HUES6 (cell line): ENCODE measurements at regions not wholly inside any gene's neighbourhood (a gene's known extent, or its start where the extent isn't known, plus 50 kb on each side); places are given as distances from the start of the nearest gene placed in this dataset.
"Not testable (repeated sequence)": the region's sequence is repeated elsewhere in the genome, so short reads cannot be mapped to it uniquely, and the experiment has no call there.

Source experiments
- H3K27ac ChIP-seq: 2 replicates; pipeline ENCODE4 v1.7.0; 2013; ENCODE audit warnings: low read depth, mild to moderate bottlenecking, low read length, inconsistent platforms
- H3K27me3 ChIP-seq: 2 replicates; pipeline ENCODE4 v1.6.1; 2013; ENCODE audit warnings: low read length; ENCODE audit not compliant: control insufficient read depth, insufficient read depth
- H3K36me3 ChIP-seq: 2 replicates; pipeline ENCODE4 v1.6.1; 2013; ENCODE audit warnings: low read length; ENCODE audit not compliant: control insufficient read depth, insufficient read depth
- H3K4me1 ChIP-seq: 2 replicates; pipeline ENCODE4 v1.6.1; 2013; ENCODE audit warnings: low read length; ENCODE audit not compliant: control insufficient read depth, insufficient read depth
- H3K4me3 ChIP-seq: 2 replicates; pipeline ENCODE4 v1.5.1; 2013; ENCODE audit warnings: low read depth, low read length
- H3K9ac ChIP-seq: one replicate; pipeline ENCODE4 v1.6.1; 2013; ENCODE audit warnings: mild to moderate bottlenecking, low read length
- H3K9me3 ChIP-seq: 2 replicates; pipeline ENCODE4 v1.6.1; 2013; ENCODE audit warnings: low read depth, low read length; ENCODE audit not compliant: control insufficient read depth, insufficient read depth

- H3K4me3 ChIP-seq, result no peak overlapping the region
- no peak overlapping the region for H3K27ac ChIP-seq
- H3K9me3 ChIP-seq, result peaks cover 2% of the 10 kb centered on the region; the same call in 1 of the 2 replicates
- H3K4me1 ChIP-seq, result peaks cover 14% of the 10 kb centered on the region
- no peaks in the 10 kb centered on the region for H3K36me3 ChIP-seq
- no peaks in the 10 kb centered on the region for H3K27me3 ChIP-seq
- no peak overlapping the region for H3K9ac ChIP-seq
Observed at GRCh38 chr10:6924166-6924565, 344.1 kb upstream of the PRKCQ start.

- not testable (repeated sequence) for H3K9ac ChIP-seq, H3K36me3 ChIP-seq, H3K27me3 ChIP-seq, H3K27ac ChIP-seq, H3K4me1 ChIP-seq, H3K4me3 ChIP-seq, H3K9me3 ChIP-seq
Observed at GRCh38 chr10:6921026-6921425, 340.9 kb upstream of the PRKCQ start.

GRCh38 chr10:6920072-6921019 is 340.3 kb upstream of the PRKCQ start:
- Histone ChIP-seq H3K4me3 (no peak overlapping the region), H3K27me3 (no peaks in the 10 kb centered on the region), H3K36me3 (no peaks in the 10 kb centered on the region), H3K4me1 (peaks cover 5% of the 10 kb centered on the region), H3K9ac (no peak overlapping the region), H3K9me3 (peaks cover 4% of the 10 kb centered on the region; the same call in 1 of the 2 replicates), H3K27ac (no peak overlapping the region)

GRCh38 chr10:6919077-6919476 is 339.0 kb upstream of the PRKCQ start:
- Histone ChIP-seq H3K9me3 (peaks cover 4% of the 10 kb centered on the region; the same call in 1 of the 2 replicates), H3K27me3 (no peaks in the 10 kb centered on the region)

GRCh38 chr10:6918305-6918704 is 338.2 kb upstream of the PRKCQ start:
- H3K36me3 ChIP-seq, result no peaks in the 10 kb centered on the region
- peaks cover 4% of the 10 kb centered on the region; the same call in 1 of the 2 replicates for H3K9me3 ChIP-seq
- H3K4me3 ChIP-seq, result no peak overlapping the region
- no peak overlapping the region for H3K27ac ChIP-seq
- H3K27me3 ChIP-seq, result no peaks in the 10 kb centered on the region
- peaks cover 5% of the 10 kb centered on the region for H3K4me1 ChIP-seq
- no peak overlapping the region for H3K9ac ChIP-seq

More at GRCh38 chr10:6919077-6919476, 339.0 kb upstream of the PRKCQ start:
- Histone ChIP-seq H3K9ac (no peak overlapping the region), H3K4me1 (peaks cover 5% of the 10 kb centered on the region), H3K4me3 (no peak overlapping the region), H3K27ac (no peak overlapping the region), H3K36me3 (no peaks in the 10 kb centered on the region)

GRCh38 chr10:6917125-6917524 is 337.0 kb upstream of the PRKCQ start:
- Histone ChIP-seq H3K36me3 (no peaks in the 10 kb centered on the region), H3K4me3 (no peak overlapping the region), H3K27ac (no peak overlapping the region), H3K9me3 (peaks cover 4% of the 10 kb centered on the region; the same call in 1 of the 2 replicates), H3K27me3 (no peaks in the 10 kb centered on the region), H3K9ac (no peak overlapping the region), H3K4me1 (peaks cover 5% of the 10 kb centered on the region)

- Histone ChIP-seq H3K36me3 (no peaks in the 10 kb centered on the region), H3K4me3 (no peak overlapping the region), H3K27me3 (no peaks in the 10 kb centered on the region), H3K9ac (no peak overlapping the region), H3K9me3 (peaks cover 4% of the 10 kb centered on the region; the same call in 1 of the 2 replicates), H3K27ac (no peak overlapping the region), H3K4me1 (peaks cover 5% of the 10 kb centered on the region)
Observed at GRCh38 chr10:6916601-6917000, 336.5 kb upstream of the PRKCQ start.

- Histone ChIP-seq H3K9me3 (peaks cover 4% of the 10 kb centered on the region; the same call in 1 of the 2 replicates), H3K4me3 (no peak overlapping the region), H3K27me3 (no peaks in the 10 kb centered on the region), H3K4me1 (peaks cover 2% of the 10 kb centered on the region), H3K27ac (no peak overlapping the region), H3K36me3 (no peaks in the 10 kb centered on the region), H3K9ac (no peak overlapping the region)
Observed at GRCh38 chr10:6915307-6915706, 335.2 kb upstream of the PRKCQ start.

- Histone ChIP-seq H3K4me3 (no peak overlapping the region), H3K36me3 (no peaks in the 10 kb centered on the region), H3K9ac (no peak overlapping the region), H3K27ac (no peak overlapping the region), H3K4me1 (no peaks in the 10 kb centered on the region), H3K9me3 (peaks cover 15% of the 10 kb centered on the region), H3K27me3 (no peaks in the 10 kb centered on the region)
Observed at GRCh38 chr10:6912929-6913328, 332.9 kb upstream of the PRKCQ start.

GRCh38 chr10:6912424-6912823 is 332.3 kb upstream of the PRKCQ start:
- H3K36me3 ChIP-seq, result no peaks in the 10 kb centered on the region

GRCh38 chr10:6912021-6912420 is 331.9 kb upstream of the PRKCQ start:
- Histone ChIP-seq H3K4me1 (no peaks in the 10 kb centered on the region), H3K27ac (no peak overlapping the region), H3K27me3 (no peaks in the 10 kb centered on the region), H3K9ac (no peak overlapping the region), H3K4me3 (no peak overlapping the region), H3K36me3 (no peaks in the 10 kb centered on the region), H3K9me3 (peaks cover 15% of the 10 kb centered on the region)

More at GRCh38 chr10:6912424-6912823, 332.3 kb upstream of the PRKCQ start:
- no peak overlapping the region for H3K27ac ChIP-seq
- no peaks in the 10 kb centered on the region for H3K27me3 ChIP-seq
- H3K4me3 ChIP-seq, result no peak overlapping the region
- H3K9me3 ChIP-seq, result peaks cover 15% of the 10 kb centered on the region
- no peaks in the 10 kb centered on the region for H3K4me1 ChIP-seq
- no peak overlapping the region for H3K9ac ChIP-seq
